ENCODE measurements at regions not wholly inside any gene's neighbourhood (a gene's known extent, or its start where the extent isn't known, plus 50 kb on each side); places are given as distances from the start of the nearest gene placed in this dataset.
A peak's percentile ranks its signal among the peaks of the same experiment; 100 is the strongest.

DNA sequence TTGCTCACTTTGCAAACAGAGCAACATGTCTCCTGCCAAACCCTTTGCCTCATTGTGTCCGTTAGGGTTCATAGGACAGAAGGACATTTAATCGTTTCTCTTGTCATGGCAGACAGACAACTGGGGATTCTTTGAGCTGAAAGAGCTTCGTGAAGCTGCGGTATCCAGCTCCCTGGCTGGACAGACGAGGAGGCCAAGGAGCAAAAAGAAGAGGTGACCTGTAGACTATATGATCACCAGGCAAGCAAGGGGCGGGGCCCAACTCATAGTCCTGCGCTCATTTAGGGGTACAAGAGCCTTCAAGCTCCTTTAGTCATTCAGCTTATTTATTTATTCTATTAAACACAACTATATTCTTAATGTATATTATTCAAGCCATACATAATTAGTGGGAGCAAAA, 66.8 kb upstream of the VRK1 start:
- DNase-seq = no peak

DNA sequence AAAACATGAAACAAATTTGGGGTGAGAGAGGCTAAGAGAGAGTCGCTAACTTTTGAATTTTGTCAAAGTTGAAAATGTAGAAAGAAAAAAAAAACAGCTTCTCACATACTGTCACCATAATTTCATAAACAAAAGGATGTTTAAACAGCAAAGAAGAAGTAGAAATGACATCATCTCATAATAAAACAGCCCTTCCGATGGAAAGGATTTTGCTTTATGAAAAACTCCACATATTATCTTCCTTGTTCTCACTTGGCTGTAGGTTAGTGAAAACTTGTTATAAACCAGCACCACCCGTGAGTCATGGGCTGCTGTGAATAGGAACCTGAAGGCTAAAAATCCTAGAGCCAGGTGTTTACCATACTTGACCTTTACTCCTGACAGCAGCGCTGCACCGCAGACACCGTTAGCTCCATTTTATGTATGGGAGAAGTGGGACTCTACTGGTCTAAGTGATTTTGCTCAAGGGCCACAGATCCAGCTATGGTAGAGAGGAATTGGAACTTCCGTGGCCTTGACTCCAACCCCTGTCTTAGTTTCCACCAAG, 63.0 kb upstream of the VRK1 start:
- DNase-seq = no peak

DNA sequence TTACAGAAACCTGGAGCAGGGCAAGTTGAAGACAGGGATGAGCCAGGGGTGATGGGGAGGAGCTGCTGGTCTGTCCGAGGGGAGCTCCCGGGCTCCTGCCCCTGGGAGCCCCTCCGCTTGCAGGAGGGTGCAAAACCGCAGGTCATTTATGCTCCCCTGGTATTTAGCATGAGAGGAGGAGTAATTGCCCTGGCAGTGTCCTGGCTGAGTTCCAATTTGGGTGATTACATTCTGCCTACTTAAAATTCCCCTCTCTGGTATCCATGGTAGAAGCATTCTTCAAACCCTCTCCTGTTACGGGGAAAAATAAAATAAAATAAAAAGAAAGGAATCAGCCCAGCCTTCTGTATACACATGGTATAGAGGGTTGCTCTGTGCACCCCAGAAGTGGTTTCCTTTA, 61.7 kb upstream of the VRK1 start:
- DNase-seq = no peak

DNA sequence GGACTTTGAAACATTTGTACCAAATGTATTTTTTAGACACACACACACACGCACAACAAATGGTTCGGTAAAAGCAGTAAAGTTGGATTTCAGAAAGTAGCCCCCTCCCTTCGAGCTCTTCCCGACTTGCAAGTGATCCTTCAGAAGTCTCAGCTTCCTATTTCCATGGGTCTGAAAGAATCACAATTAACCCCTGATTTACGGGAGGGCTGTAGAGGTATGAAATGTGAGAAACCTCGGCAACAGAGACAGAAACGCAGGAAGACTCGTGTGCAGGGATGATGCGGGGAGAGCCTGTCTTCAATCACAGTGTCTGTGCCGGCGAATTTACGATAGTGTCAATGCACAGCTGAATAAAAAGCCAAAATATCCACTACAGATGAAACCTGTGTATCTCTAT, 60.7 kb upstream of the VRK1 start:
- no peak for DNase-seq

DNA sequence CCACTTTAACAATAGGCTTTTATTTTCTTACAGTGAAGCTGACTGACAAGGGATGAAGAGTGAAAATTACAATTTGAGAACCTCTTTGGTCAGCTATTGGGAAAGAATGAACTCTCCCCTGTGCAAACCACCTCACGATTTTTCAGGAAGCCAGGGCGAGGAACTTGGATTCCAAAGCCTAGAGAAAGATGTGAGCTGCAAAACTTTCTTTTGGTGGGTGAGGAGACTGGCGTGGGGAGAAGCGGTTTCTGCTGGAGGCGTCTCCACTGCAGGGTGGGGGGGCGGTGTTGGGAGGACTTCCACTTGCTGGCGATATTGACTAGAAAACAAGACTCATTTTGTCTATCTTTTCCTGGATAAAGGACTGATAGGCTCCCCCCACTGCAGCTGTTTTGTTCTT, 59.3 kb upstream of the VRK1 start:
- DNase-seq = no peak

DNA sequence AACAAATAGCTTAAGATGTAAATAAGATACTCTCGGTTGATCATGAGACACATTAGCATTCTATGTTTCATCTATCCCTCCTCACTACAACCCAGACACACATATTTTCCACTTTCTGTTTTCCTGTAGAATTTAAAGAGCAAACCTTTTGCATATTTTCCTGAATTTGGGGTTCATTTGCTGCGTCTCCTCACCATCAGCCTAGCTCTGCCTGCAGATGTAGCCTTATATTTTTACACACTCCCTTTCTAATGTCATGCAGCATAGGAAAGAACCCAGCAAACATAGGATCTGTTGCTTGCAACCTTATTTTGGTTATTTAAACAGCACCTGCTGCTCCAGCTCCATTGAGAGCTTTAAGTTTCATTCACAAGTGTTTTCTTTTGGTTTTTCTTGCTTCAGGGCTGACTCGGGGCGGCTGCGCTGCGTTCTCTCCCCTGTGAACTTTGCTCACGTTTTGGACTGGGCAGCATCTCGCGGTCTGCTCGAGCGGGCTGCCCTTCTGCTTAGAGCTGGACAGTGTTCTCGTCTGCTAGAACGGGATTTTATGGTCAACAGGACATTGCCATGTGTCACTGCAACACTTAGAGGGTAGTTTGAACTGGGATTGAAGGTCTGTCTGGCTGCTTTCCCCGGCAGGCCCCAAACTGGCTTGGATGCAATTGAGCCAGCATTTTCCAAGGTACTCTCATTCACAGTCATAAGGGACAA, 57.8 kb upstream of the VRK1 start:
- no peak for DNase-seq

DNA sequence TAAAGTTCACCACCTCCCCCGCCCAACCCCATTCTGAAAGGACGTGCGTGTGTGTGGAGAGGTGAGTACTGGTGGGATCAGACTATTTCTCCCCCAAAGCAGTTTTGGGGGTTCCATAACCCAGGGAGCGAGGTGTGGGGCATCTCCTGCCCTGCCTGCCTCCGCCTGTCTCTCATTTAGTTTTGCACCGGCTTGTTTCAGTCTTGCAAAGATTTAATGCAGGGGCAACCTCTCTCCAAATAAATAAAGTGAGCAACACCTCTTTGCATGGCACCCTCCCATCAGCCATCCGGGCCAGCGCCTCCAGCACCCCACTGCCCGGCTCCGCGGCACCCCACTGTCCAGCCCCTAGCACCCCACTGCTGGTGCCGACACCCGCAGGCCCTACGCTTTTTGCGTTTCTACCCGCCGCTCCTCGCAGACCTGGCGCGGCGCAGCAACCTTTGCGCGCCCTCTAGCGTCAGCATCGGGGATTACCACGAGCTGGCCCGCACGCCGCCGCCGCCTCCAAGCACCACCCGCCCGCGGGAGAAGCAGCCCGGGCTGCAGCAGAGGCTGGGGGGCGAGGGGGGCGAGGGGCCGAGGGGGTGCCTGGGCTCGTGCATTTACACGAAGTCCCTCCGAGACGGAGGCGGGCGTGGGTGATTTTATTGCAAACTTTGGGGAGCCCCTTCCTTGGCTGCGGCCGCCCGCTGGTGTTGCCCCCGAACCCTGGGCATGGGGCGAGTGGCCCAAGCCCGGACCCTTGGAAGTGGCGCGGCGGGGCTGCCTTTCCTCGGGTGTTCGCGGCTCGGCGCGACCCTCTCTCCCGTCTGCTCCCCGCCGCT, 55.8 kb upstream of the VRK1 start:
- DNase-seq = peak; percentile 34

DNA sequence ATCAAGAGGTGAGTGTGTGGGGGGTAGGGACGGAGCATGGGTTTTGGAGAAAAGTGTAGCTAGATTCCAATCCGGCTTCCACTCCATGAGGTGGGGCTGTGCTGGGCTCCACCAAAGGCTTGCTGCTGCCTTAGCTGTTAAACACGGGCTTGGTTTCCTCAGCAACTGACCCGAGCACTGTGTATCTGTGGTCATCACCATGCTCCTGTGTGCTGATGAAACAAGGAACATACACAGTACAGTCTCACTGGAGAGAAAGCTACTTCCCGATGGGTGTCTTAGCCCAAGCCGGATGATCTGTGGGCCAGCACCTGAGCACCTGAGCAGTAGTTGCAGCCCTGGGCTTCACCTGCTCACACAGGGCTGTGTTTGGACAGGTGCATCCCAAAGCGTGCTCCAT, 52.9 kb upstream of the VRK1 start:
- DNase-seq = no peak

DNA sequence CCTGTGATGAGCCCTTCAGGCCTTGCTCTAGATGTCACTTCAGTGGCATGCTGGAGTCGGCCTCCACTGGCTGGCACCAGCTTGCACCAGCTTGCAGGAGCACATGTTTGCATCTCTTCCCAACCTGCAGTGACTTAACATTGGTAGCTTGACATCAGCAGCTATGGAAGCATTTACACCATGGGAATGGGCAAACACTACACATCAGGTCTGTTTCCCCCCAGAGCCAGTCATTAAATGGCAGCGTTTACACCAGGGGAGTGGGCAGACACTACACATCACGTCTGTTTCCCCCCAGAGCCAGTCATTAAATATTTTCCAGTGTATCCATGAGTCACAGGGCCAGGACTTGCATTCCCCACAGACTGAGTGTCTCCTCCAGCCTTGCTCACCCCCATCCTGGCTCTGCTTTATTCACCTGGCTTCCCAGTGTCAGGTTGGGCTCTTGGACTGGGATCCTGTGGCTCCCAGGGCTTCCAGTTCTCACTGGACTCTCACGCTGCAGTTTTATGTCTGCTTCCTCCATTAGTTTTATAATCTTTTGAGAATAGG, 51.6 kb upstream of the VRK1 start:
- DNase-seq = no peak

DNA sequence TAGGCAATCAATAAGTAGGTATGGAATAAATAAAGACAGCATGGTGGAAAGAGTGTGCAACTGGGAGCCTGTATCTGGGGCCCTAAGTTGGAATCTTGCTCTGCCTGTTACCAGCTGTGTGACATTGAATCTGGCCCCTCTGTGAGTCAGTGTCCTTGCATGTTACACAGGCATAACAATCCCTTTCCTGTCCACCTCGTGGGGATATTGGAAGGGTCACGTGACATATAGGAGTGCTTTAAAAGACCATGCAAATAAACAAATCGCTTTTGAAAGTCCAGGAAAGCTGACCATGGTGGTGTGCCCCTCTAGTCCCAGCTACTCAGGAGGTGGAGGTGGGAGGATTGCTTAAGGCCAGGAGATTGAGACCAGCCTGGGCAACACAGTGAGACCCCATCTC, 51.1 kb upstream of the VRK1 start:
- DNase-seq = no peak

DNA sequence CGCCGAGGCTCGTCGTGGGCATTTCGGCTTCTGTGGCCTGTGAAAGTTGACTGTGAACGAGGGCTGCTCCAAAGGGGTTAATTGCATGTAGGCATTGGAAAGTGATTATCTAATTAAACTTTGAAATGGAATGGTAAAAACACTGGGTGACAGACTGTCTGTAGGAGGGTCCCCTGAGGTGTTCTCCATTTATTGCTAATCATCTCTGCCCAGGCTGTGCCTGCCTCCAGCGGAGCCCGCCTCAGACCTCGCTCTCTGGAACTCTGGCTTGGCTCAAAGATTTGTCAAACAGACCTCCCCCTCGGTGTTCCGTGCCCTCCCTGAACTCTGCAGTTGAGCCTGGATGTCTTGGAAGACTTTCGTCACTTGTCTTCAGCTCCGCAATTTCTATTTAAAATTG, 50.2 kb upstream of the VRK1 start:
- no peak for DNase-seq
